ENCODE measurements at regions not wholly inside any gene's neighbourhood (a gene's known extent, or its start where the extent isn't known, plus 50 kb on each side); places are given as distances from the start of the nearest gene placed in this dataset.

- no peak for TF ChIP-seq EZH2 (IDR thresholded peaks at IDR 0.05; ENCODE audit: borderline replicate concordance, low read length)
- TF ChIP-seq CTCF (IDR thresholded peaks at IDR 0.05; ENCODE audit: low read length): no peak
- no peaks in the 10 kb centered on the region for H3K36me3 ChIP-seq (ENCODE audit: insufficient read depth, low read length)
- H3K9ac ChIP-seq (ENCODE audit: low read length): no peak overlapping the region
- no peaks in the 10 kb centered on the region for H3K9me3 ChIP-seq (ENCODE audit: low read length)
- no peaks in the 10 kb centered on the region for H4K20me1 ChIP-seq (ENCODE audit: insufficient read depth, low read length)
- no peak overlapping the region for H2AFZ ChIP-seq (ENCODE audit: low read length)
- no peaks in the 10 kb centered on the region for H3K9me2 ChIP-seq (ENCODE audit: low read depth, low read length)
- H3K4me1 ChIP-seq (ENCODE audit: insufficient read depth, low read length, severe bottlenecking): no peaks in the 10 kb centered on the region
- H3K27me3 ChIP-seq (ENCODE audit: insufficient read depth, low read length): no peaks in the 10 kb centered on the region
- no peak overlapping the region for H3K27ac ChIP-seq (ENCODE audit: low read depth, low read length, poor library complexity, severe bottlenecking)
- H3K4me3 ChIP-seq (ENCODE audit: low read depth, low read length, poor library complexity, severe bottlenecking): no peak overlapping the region
- H3F3A ChIP-seq (ENCODE audit: insufficient read depth, low read length): no peaks in the 10 kb centered on the region
- H3K4me2 ChIP-seq (ENCODE audit: low read length): no peak overlapping the region
- no peaks in the 10 kb centered on the region for H3K79me2 ChIP-seq (ENCODE audit: insufficient read depth, low read length)
Measured at GRCh38 chr15:53862386-53862785, 102.9 kb upstream of the WDR72 start.

- H3K4me3 ChIP-seq (ENCODE audit: low read depth, low read length, poor library complexity, severe bottlenecking): no peak overlapping the region
- H3K4me1 ChIP-seq (ENCODE audit: insufficient read depth, low read length, severe bottlenecking): no peaks in the 10 kb centered on the region
- H2AFZ ChIP-seq (ENCODE audit: low read length): no peak overlapping the region
- H3K79me2 ChIP-seq (ENCODE audit: insufficient read depth, low read length): no peaks in the 10 kb centered on the region
- no peak overlapping the region for H3K9ac ChIP-seq (ENCODE audit: low read length)
- TF ChIP-seq CTCF (IDR thresholded peaks at IDR 0.05; ENCODE audit: low read length) (no peak), EZH2 (IDR thresholded peaks at IDR 0.05; ENCODE audit: borderline replicate concordance, low read length) (no peak)
- no peaks in the 10 kb centered on the region for H3K27me3 ChIP-seq (ENCODE audit: insufficient read depth, low read length)
- no peaks in the 10 kb centered on the region for H3K9me3 ChIP-seq (ENCODE audit: low read length)
- H4K20me1 ChIP-seq (ENCODE audit: insufficient read depth, low read length): no peaks in the 10 kb centered on the region
- H3K27ac ChIP-seq (ENCODE audit: low read depth, low read length, poor library complexity, severe bottlenecking): no peak overlapping the region
- no peaks in the 10 kb centered on the region for H3K9me2 ChIP-seq (ENCODE audit: low read depth, low read length)
- H3K36me3 ChIP-seq (ENCODE audit: insufficient read depth, low read length): no peaks in the 10 kb centered on the region
- no peak overlapping the region for H3K4me2 ChIP-seq (ENCODE audit: low read length)
- no peaks in the 10 kb centered on the region for H3F3A ChIP-seq (ENCODE audit: insufficient read depth, low read length)
Measured at GRCh38 chr15:53861792-53862191, 102.3 kb upstream of the WDR72 start.

GRCh38 chr15:53851110-53851848, 91.8 kb upstream of the WDR72 start:
- Histone ChIP-seq H4K20me1 (ENCODE audit: insufficient read depth, low read length) (no peaks in the 10 kb centered on the region), H3K27ac (ENCODE audit: low read depth, low read length, poor library complexity, severe bottlenecking) (no peak overlapping the region), H3K4me3 (ENCODE audit: low read depth, low read length, poor library complexity, severe bottlenecking) (no peak overlapping the region), H3K4me2 (ENCODE audit: low read length) (no peak overlapping the region), H3K79me2 (ENCODE audit: insufficient read depth, low read length) (no peaks in the 10 kb centered on the region), H3F3A (ENCODE audit: insufficient read depth, low read length) (no peaks in the 10 kb centered on the region), H3K27me3 (ENCODE audit: insufficient read depth, low read length) (no peaks in the 10 kb centered on the region), H3K4me1 (ENCODE audit: insufficient read depth, low read length, severe bottlenecking) (no peaks in the 10 kb centered on the region), H3K9me3 (ENCODE audit: low read length) (no peaks in the 10 kb centered on the region), H3K36me3 (ENCODE audit: insufficient read depth, low read length) (no peaks in the 10 kb centered on the region), H3K9me2 (ENCODE audit: low read depth, low read length) (no peaks in the 10 kb centered on the region), H3K9ac (ENCODE audit: low read length) (no peak overlapping the region), H2AFZ (ENCODE audit: low read length) (no peak overlapping the region)
- no peak for TF ChIP-seq EZH2 (IDR thresholded peaks at IDR 0.05; ENCODE audit: borderline replicate concordance, low read length)
- no peak for TF ChIP-seq CTCF (IDR thresholded peaks at IDR 0.05; ENCODE audit: low read length)

Measured in OCI-LY1 (cell line).